WTC11 (cell line): ENCODE measurements at regions not wholly inside any gene's neighbourhood (a gene's known extent, or its start where the extent isn't known, plus 50 kb on each side); places are given as distances from the start of the nearest gene placed in this dataset.

Experiments used
- ATAC-seq: fragments of 200-7000 bp; cut with Tn5 transposase; 2 replicates; pipeline ENCODE4 v1.10.0; 2021; ENCODE audit warnings: mild to moderate bottlenecking, moderate library complexity
- CTCF ChIA-PET: fragments of 300-600 bp; sonication (Branson Sonifier 250); formaldehyde crosslinking; loops from one replicate; lab custom pipeline; 2021; ENCODE audit warnings: antibody characterized with exemption; lab: Charles Lee
- POLR2A ChIA-PET: fragments of 350-600 bp; sonication (Branson Sonifier 250); formaldehyde crosslinking; loops from one replicate; lab custom pipeline; 2021; ENCODE audit warnings: antibody characterized with exemption; lab: Charles Lee
- DNase-seq: peaks from one replicate; pipeline ENCODE4 v3.0.0; 2021; ENCODE audit warnings: low spot score
- H3K27ac Mint-ChIP-seq: 2 replicates; pipeline ENCODE4 v1.8.0; 2021; ENCODE audit warnings: mixed read lengths
- H3K27me3 Mint-ChIP-seq: 2 replicates; pipeline ENCODE4 v1.8.0; 2021; ENCODE audit warnings: low read depth, mild to moderate bottlenecking, moderate library complexity, mixed read lengths
- H3K36me3 Mint-ChIP-seq: 2 replicates; pipeline ENCODE4 v1.8.0; 2021; ENCODE audit warnings: mixed read lengths
- H3K4me1 Mint-ChIP-seq: 2 replicates; pipeline ENCODE4 v1.8.0; 2022; ENCODE audit warnings: mixed read lengths
- H3K4me3 Mint-ChIP-seq: 2 replicates; pipeline ENCODE4 v1.8.0; 2021; ENCODE audit warnings: mild to moderate bottlenecking, moderate library complexity, mixed read lengths
- H3K9me3 Mint-ChIP-seq: 2 replicates; pipeline ENCODE4 v1.8.0; 2021; ENCODE audit warnings: mixed read lengths
- FOXJ3 ChIP-seq: sonication (generic); formaldehyde crosslinking; IDR thresholded peaks from 2 replicates; pipeline ENCODE4 v1.9.0; 2021; ENCODE audit warnings: missing genetic modification reagents, mild to moderate bottlenecking, borderline replicate concordance
- GABPB1 ChIP-seq: sonication (generic); formaldehyde crosslinking; IDR thresholded peaks from 2 replicates; pipeline ENCODE4 v1.8.1; 2023; ENCODE audit warnings: mild to moderate bottlenecking, missing genetic modification reagents
- GRHL2 ChIP-seq: fragments of 250-450 bp; sonication (Bioruptor Pico); IDR thresholded peaks from 2 replicates; pipeline ENCODE4 v1.8.0; 2022; ENCODE audit warnings: mild to moderate bottlenecking, moderate library complexity; ENCODE audit not compliant: insufficient replicate concordance, severe bottlenecking
- GTF2I ChIP-seq: fragments of 250-450 bp; sonication (Bioruptor Pico); conservative IDR thresholded peaks from 2 replicates; pipeline ENCODE4 v1.4.0; 2021; ENCODE audit warnings: mild to moderate bottlenecking
- HMGA2 ChIP-seq: fragments of 250-450 bp; sonication (Bioruptor Pico); IDR thresholded peaks from 2 replicates; pipeline ENCODE4 v1.4.0; 2021; ENCODE audit warnings: mild to moderate bottlenecking, moderate library complexity
- NFE2L1 ChIP-seq: sonication (generic); formaldehyde crosslinking; IDR thresholded peaks from 2 replicates; pipeline ENCODE4 v1.8.1; 2023; ENCODE audit warnings: missing genetic modification reagents
- PRRX2 ChIP-seq: fragments of 250-450 bp; sonication (Bioruptor Pico); IDR thresholded peaks from 2 replicates; pipeline ENCODE4 v1.8.0; 2021; ENCODE audit warnings: mild to moderate bottlenecking
- RORB ChIP-seq: fragments of 250-450 bp; sonication (Bioruptor Pico); IDR thresholded peaks from 2 replicates; pipeline ENCODE4 v1.9.0; 2021; ENCODE audit warnings: mild to moderate bottlenecking
- SP1 ChIP-seq: sonication (generic); formaldehyde crosslinking; conservative IDR thresholded peaks from 2 replicates; pipeline ENCODE4 v1.8.1; 2022; ENCODE audit warnings: missing genetic modification reagents
- TCF7 ChIP-seq: sonication (generic); formaldehyde crosslinking; IDR thresholded peaks from 2 replicates; pipeline ENCODE4 v1.8.0; 2022; ENCODE audit warnings: mild to moderate bottlenecking, low read depth, missing genetic modification reagents, moderate library complexity
- ZNF138 ChIP-seq: sonication (generic); formaldehyde crosslinking; conservative IDR thresholded peaks from 2 replicates; pipeline ENCODE4 v1.8.1; 2022; ENCODE audit warnings: mild to moderate bottlenecking, moderate library complexity, missing genetic modification reagents
- ZNF317 ChIP-seq: sonication (generic); formaldehyde crosslinking; IDR thresholded peaks from 2 replicates; pipeline ENCODE4 v1.8.1; 2023; ENCODE audit warnings: low read depth, mild to moderate bottlenecking, moderate library complexity, missing genetic modification reagents, borderline replicate concordance
- ZNF416 ChIP-seq: fragments of 250-450 bp; sonication (Bioruptor Pico); IDR thresholded peaks from 2 replicates; pipeline ENCODE4 v1.9.0; 2021; ENCODE audit warnings: mild to moderate bottlenecking, inconsistent platforms
- TF ChIP-seq, protein P1 (sequence below): sonication (generic); formaldehyde crosslinking; IDR thresholded peaks from 2 replicates; pipeline ENCODE4 v1.8.0; 2022; ENCODE audit warnings: mild to moderate bottlenecking, missing genetic modification reagents
- TF ChIP-seq, protein P2 (sequence below): sonication (generic); formaldehyde crosslinking; IDR thresholded peaks from 2 replicates; pipeline ENCODE4 v1.8.1; 2023; ENCODE audit warnings: mild to moderate bottlenecking, moderate library complexity, missing genetic modification reagents
- TF ChIP-seq, protein P3 (sequence below): fragments of 250-450 bp; sonication (Bioruptor Pico); IDR thresholded peaks from 2 replicates; pipeline ENCODE4 v2.1.2; 2022; ENCODE audit warnings: mild to moderate bottlenecking, moderate library complexity
- TF ChIP-seq, protein P4 (sequence below): fragments of 250-450 bp; sonication (Bioruptor Pico); IDR thresholded peaks from 2 replicates; pipeline ENCODE4 v1.9.0; 2021; ENCODE audit warnings: mild to moderate bottlenecking
- TF ChIP-seq, protein P5 (sequence below): fragments of 250-450 bp; sonication (Bioruptor Pico); conservative IDR thresholded peaks from 2 replicates; pipeline ENCODE4 v1.9.0; 2021; ENCODE audit warnings: mild to moderate bottlenecking
- TF ChIP-seq, protein P6 (sequence below): sonication (generic); formaldehyde crosslinking; IDR thresholded peaks from 2 replicates; pipeline ENCODE4 v1.8.1; 2022; ENCODE audit warnings: missing genetic modification reagents, borderline replicate concordance

DNA sequence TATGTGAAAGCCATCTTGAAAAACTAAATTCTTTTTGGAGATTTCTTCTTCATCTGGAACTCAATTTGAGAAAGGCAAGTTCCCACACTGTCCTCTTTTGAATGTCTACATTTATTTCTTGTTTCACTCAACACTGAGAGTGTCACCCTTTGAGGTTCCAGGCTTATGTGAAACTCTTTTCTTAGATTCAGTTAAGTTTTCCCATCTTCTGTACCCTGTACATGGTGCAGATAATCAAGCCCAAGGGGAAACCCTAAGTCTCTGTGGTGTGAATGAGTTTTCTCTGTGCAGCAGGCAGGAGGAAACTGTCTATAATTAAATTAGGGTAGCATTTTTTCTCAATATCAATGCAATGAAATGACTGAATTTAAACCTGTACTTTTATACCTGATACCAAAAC, 72.3 kb upstream of the PRLR start (continued):
- TF ChIP-seq FOXJ3 (CRISPR knock-in tag) (no peak), ZNF138 (CRISPR knock-in tag) (no peak), ZNF317 (no peak), GRHL2 (no peak), RORB (CRISPR knock-in tag) (no peak)

DNA sequence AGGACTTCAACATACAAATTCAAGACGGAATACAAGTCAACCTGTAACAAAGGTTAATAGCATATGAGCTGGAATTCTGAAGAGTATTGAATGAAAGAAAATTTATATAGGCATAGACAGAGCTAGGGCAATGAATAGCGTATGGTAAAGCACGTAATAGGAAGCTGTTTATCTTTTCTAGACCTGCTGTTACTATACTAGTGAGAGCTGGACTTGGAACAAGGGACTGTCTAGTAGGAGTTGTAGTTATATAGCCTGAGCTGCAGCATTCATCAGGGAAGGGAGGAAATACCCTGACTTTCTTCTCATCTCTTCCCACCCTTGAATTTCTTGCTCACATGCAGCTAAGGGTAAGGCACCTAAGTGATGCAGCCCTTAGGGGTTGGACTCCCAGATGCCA, 67.5 kb upstream of the PRLR start:
- H3K27ac Mint-ChIP-seq, result no peak overlapping the region
- DNase-seq (no peak), ATAC-seq (no peak)
- peaks cover 25% of the 10 kb centered on the region for H3K9me3 Mint-ChIP-seq
- ChIA-PET CTCF (no interaction called here), POLR2A (no interaction called here)
- TF ChIP-seq GRHL2 (no peak), PRRX2 (no peak), ZNF416 (CRISPR knock-in tag) (no peak), SP1 (CRISPR knock-in tag) (no peak), HMGA2 (CRISPR knock-in tag) (no peak), NFE2L1 (CRISPR knock-in tag) (no peak), GABPB1 (CRISPR knock-in tag) (no peak), TCF7 (no peak), GTF2I (no peak)
- TF ChIP-seq, protein P1, sequence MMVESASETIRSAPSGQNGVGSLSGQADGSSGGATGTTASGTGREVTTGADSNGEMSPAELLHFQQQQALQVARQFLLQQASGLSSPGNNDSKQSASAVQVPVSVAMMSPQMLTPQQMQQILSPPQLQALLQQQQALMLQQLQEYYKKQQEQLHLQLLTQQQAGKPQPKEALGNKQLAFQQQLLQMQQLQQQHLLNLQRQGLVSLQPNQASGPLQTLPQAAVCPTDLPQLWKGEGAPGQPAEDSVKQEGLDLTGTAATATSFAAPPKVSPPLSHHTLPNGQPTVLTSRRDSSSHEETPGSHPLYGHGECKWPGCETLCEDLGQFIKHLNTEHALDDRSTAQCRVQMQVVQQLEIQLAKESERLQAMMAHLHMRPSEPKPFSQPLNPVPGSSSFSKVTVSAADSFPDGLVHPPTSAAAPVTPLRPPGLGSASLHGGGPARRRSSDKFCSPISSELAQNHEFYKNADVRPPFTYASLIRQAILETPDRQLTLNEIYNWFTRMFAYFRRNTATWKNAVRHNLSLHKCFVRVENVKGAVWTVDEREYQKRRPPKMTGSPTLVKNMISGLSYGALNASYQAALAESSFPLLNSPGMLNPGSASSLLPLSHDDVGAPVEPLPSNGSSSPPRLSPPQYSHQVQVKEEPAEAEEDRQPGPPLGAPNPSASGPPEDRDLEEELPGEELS (CRISPR knock-in tag), result no peak
- TF ChIP-seq, protein P2, sequence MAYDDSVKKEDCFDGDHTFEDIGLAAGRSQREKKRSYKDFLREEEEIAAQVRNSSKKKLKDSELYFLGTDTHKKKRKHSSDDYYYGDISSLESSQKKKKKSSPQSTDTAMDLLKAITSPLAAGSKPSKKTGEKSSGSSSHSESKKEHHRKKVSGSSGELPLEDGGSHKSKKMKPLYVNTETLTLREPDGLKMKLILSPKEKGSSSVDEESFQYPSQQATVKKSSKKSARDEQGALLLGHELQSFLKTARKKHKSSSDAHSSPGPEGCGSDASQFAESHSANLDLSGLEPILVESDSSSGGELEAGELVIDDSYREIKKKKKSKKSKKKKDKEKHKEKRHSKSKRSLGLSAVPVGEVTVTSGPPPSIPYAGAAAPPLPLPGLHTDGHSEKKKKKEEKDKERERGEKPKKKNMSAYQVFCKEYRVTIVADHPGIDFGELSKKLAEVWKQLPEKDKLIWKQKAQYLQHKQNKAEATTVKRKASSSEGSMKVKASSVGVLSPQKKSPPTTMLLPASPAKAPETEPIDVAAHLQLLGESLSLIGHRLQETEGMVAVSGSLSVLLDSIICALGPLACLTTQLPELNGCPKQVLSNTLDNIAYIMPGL (CRISPR knock-in tag), result no peak
- TF ChIP-seq, protein P3, sequence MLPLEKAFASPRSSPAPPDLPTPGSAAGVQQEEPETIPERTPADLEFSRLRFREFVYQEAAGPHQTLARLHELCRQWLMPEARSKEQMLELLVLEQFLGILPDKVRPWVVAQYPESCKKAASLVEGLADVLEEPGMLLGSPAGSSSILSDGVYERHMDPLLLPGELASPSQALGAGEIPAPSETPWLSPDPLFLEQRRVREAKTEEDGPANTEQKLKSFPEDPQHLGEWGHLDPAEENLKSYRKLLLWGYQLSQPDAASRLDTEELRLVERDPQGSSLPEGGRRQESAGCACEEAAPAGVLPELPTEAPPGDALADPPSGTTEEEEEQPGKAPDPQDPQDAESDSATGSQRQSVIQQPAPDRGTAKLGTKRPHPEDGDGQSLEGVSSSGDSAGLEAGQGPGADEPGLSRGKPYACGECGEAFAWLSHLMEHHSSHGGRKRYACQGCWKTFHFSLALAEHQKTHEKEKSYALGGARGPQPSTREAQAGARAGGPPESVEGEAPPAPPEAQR (CRISPR knock-in tag), result no peak
- TF ChIP-seq, protein P4, sequence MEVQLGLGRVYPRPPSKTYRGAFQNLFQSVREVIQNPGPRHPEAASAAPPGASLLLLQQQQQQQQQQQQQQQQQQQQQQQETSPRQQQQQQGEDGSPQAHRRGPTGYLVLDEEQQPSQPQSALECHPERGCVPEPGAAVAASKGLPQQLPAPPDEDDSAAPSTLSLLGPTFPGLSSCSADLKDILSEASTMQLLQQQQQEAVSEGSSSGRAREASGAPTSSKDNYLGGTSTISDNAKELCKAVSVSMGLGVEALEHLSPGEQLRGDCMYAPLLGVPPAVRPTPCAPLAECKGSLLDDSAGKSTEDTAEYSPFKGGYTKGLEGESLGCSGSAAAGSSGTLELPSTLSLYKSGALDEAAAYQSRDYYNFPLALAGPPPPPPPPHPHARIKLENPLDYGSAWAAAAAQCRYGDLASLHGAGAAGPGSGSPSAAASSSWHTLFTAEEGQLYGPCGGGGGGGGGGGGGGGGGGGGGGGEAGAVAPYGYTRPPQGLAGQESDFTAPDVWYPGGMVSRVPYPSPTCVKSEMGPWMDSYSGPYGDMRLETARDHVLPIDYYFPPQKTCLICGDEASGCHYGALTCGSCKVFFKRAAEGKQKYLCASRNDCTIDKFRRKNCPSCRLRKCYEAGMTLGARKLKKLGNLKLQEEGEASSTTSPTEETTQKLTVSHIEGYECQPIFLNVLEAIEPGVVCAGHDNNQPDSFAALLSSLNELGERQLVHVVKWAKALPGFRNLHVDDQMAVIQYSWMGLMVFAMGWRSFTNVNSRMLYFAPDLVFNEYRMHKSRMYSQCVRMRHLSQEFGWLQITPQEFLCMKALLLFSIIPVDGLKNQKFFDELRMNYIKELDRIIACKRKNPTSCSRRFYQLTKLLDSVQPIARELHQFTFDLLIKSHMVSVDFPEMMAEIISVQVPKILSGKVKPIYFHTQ (CRISPR knock-in tag), result no peak
- TF ChIP-seq, protein P5, sequence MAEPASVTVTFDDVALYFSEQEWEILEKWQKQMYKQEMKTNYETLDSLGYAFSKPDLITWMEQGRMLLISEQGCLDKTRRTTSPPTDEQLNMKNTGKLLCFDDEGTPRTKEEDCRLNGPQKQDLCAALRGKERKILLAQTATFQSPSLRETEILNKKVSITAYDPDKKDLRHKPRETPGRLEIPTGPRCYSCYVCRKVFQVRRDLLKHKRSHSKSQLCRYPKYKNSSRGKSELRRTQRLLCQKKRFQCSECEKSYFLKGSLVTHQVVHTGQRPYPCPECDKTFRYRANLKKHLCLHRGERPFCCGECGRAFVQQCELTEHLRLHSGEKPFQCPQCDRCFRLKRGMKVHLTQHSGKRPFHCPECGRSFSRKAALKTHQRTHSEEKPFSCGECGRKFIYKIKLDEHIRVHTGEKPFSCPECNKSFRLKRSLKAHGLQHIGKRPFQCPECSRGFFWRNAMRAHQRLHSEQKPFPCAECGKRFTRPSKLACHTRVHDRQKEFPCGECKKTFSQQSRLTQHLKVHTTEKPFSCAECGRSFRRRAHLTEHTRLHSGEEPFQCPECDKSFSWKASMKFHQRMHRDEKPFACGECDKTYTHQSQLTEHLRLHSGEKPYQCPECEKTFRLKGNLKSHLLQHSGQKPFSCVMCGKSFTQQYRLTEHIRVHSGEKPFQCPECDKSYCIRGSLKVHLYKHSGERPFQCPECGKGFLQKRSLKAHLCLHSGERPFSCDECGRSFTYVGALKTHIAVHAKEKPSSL (CRISPR knock-in tag), result no peak
- TF ChIP-seq, protein P6, sequence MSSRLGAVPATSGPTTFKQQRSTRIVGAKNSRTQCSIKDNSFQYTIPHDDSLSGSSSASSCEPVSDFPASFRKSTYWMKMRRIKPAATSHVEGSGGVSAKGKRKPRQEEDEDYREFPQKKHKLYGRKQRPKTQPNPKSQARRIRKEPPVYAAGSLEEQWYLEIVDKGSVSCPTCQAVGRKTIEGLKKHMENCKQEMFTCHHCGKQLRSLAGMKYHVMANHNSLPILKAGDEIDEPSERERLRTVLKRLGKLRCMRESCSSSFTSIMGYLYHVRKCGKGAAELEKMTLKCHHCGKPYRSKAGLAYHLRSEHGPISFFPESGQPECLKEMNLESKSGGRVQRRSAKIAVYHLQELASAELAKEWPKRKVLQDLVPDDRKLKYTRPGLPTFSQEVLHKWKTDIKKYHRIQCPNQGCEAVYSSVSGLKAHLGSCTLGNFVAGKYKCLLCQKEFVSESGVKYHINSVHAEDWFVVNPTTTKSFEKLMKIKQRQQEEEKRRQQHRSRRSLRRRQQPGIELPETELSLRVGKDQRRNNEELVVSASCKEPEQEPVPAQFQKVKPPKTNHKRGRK (CRISPR knock-in tag), result no peak
- peaks cover 5% of the 10 kb centered on the region for H3K4me1 Mint-ChIP-seq
- no peaks in the 10 kb centered on the region for H3K27me3 Mint-ChIP-seq
- H3K4me3 Mint-ChIP-seq, result no peak overlapping the region
- H3K36me3 Mint-ChIP-seq, result peaks cover 7% of the 10 kb centered on the region; the same call in 1 of the 2 replicates
